ENCODE measurements at regions not wholly inside any gene's neighbourhood (a gene's known extent, or its start where the extent isn't known, plus 50 kb on each side); places are given as distances from the start of the nearest gene placed in this dataset.

GRCh38 chr21:25466470-25466869, 140.8 kb downstream of the MRPL39 start:
- ATAC-seq (no peak), DNase-seq (no peak)
- WGBS, 2 donors: 66 to 86% methylated on average over 2 of the region's 2 CpGs
- TF ChIP-seq CTCF (IDR thresholded peaks at IDR 0.05): no peak
- no peak for TF ChIP-seq POLR2A (IDR thresholded peaks at IDR 0.05)
- Histone ChIP-seq H3K27ac (no peak overlapping the region), H3K36me3 (replicated peaks in 1 of 2; ENCODE audit: insufficient read depth in 1 of 2, low read depth in 2 of 2) (no peaks in the 10 kb centered on the region), H3K27me3 (no peaks in the 10 kb centered on the region), H3K4me3 (no peak overlapping the region), H3K4me1 (no peaks in the 10 kb centered on the region), H3K9me3 (no peaks in the 10 kb centered on the region)
- intact Hi-C loops (cut with DNase I): no loop called here

GRCh38 chr21:25465263-25465662, 142.0 kb downstream of the MRPL39 start:
- H3K9me3 ChIP-seq: no peaks in the 10 kb centered on the region
- H3K27ac ChIP-seq: no peak overlapping the region
- no peaks in the 10 kb centered on the region for H3K4me1 ChIP-seq
- no peaks in the 10 kb centered on the region for H3K27me3 ChIP-seq
- TF ChIP-seq CTCF (IDR thresholded peaks at IDR 0.05): no peak
- no peak for TF ChIP-seq POLR2A (IDR thresholded peaks at IDR 0.05)
- no peak overlapping the region for H3K4me3 ChIP-seq
- intact Hi-C loops (cut with DNase I): no loop called here
- H3K36me3 ChIP-seq (replicated peaks in 1 of 2; ENCODE audit: insufficient read depth in 1 of 2, low read depth in 2 of 2): no peaks in the 10 kb centered on the region
- ATAC-seq (no peak), DNase-seq (no peak)

- ATAC-seq (no peak), DNase-seq (no peak)
- Histone ChIP-seq H3K27me3 (no peaks in the 10 kb centered on the region), H3K36me3 (replicated peaks in 1 of 2; ENCODE audit: insufficient read depth in 1 of 2, low read depth in 2 of 2) (no peaks in the 10 kb centered on the region), H3K4me3 (no peak overlapping the region), H3K4me1 (no peaks in the 10 kb centered on the region), H3K9me3 (no peaks in the 10 kb centered on the region), H3K27ac (no peak overlapping the region)
- intact Hi-C loops (cut with DNase I): no loop called here
- 37 to 49% methylated on average over 2 of the region's 2 CpGs for WGBS, 2 donors
- TF ChIP-seq CTCF (IDR thresholded peaks at IDR 0.05) (no peak), POLR2A (IDR thresholded peaks at IDR 0.05) (no peak)
Measured at GRCh38 chr21:25464275-25464674, 143.0 kb downstream of the MRPL39 start.

GRCh38 chr21:25462517-25462971, 144.7 kb downstream of the MRPL39 start:
- Histone ChIP-seq H3K27ac (no peak overlapping the region), H3K27me3 (no peaks in the 10 kb centered on the region), H3K4me3 (no peak overlapping the region), H3K9me3 (no peaks in the 10 kb centered on the region), H3K4me1 (no peaks in the 10 kb centered on the region), H3K36me3 (replicated peaks in 1 of 2; ENCODE audit: insufficient read depth in 1 of 2, low read depth in 2 of 2) (no peaks in the 10 kb centered on the region)
- DNase-seq (no peak), ATAC-seq (no peak)
- no peak for TF ChIP-seq CTCF (IDR thresholded peaks at IDR 0.05)
- TF ChIP-seq POLR2A (IDR thresholded peaks at IDR 0.05): no peak
- intact Hi-C loops (cut with DNase I): no loop called here
- 53 to 70% methylated on average over 5 of the region's 5 CpGs for WGBS, 2 donors

- H3K27ac ChIP-seq: no peak overlapping the region
- H3K9me3 ChIP-seq: no peaks in the 10 kb centered on the region
- H3K36me3 ChIP-seq (replicated peaks in 1 of 2; ENCODE audit: insufficient read depth in 1 of 2, low read depth in 2 of 2): no peaks in the 10 kb centered on the region
- H3K4me3 ChIP-seq: no peak overlapping the region
- ATAC-seq (no peak), DNase-seq (no peak)
- TF ChIP-seq POLR2A (IDR thresholded peaks at IDR 0.05): no peak
- no peak for TF ChIP-seq CTCF (IDR thresholded peaks at IDR 0.05)
- H3K27me3 ChIP-seq: no peaks in the 10 kb centered on the region
- intact Hi-C loops (cut with DNase I): no loop called here
- peaks cover 2% of the 10 kb centered on the region for H3K4me1 ChIP-seq
- WGBS, 2 donors: 57 to 64% methylated on average over 1 of the region's 1 CpG
Measured at GRCh38 chr21:25461725-25462124, 145.6 kb downstream of the MRPL39 start.

Measured in body of pancreas (tissue), 4 donors.